SK-N-SH (cell line): ENCODE measurements at regions not wholly inside any gene's neighbourhood (a gene's known extent, or its start where the extent isn't known, plus 50 kb on each side); places are given as distances from the start of the nearest gene placed in this dataset.

Source experiments
- CTCF ChIA-PET: fragments of 300-600, 350-600 bp; formaldehyde crosslinking; extraction: SDS; loops from one replicate; lab custom pipeline; 2021; lab: Yijun Ruan, JAX
- POLR2A ChIA-PET: fragments of 350-600 bp; sonication (Branson Sonifier 250); formaldehyde crosslinking; extraction: SDS; loops from one replicate; lab custom pipeline; 2020; ENCODE audit warnings: antibody characterized with exemption, inconsistent platforms; lab: Yijun Ruan, JAX
- DNase-seq: peaks from one replicate; pipeline ENCODE4 v3.0.0; 2012
- H2AFZ ChIP-seq: fragments of 200-600 bp; sonication (generic); 2 replicates; pipeline ENCODE4 v1.8.1; 2016; ENCODE audit warnings: antibody characterized with exemption, mild to moderate bottlenecking, low read depth
- H3F3A ChIP-seq: fragments of 200-600 bp; sonication (generic); replicated peaks from 2 replicates; pipeline ENCODE3; 2016; ENCODE audit warnings: antibody characterized with exemption, mild to moderate bottlenecking; ENCODE audit not compliant: insufficient read depth
- H3K27ac ChIP-seq, 2 experiments: fragments of 200-500 bp in 1 of 2; fragments of 200-600 bp in 1 of 2; sonication (Bioruptor generic) in 1 of 2; sonication (generic), shearing (Covaris generic) in 1 of 2; 2 replicates each; pipeline versions ENCODE4 v1.5.1 to v1.6.1; 2014 to 2016; ENCODE audit warnings: low read depth in 2 of 2, inconsistent platforms in 1 of 2, low read length in 1 of 2, mild to moderate bottlenecking in 1 of 2, mixed read lengths in 1 of 2
- H3K27me3 ChIP-seq: fragments of 200-600 bp; sonication (generic), shearing (Covaris generic); 2 replicates; pipeline ENCODE4 v1.6.1; 2016; ENCODE audit warnings: mixed run types; ENCODE audit not compliant: insufficient read depth
- H3K36me3 ChIP-seq, 2 experiments: fragments of 200-500 bp in 1 of 2; fragments of 200-600 bp in 1 of 2; sonication (Bioruptor generic) in 1 of 2; sonication (generic) in 1 of 2; replicated peaks in 1 of 2; 2 replicates each; pipeline versions ENCODE3 to v1.5.1; 2014 to 2016; ENCODE audit warnings: low read length in 1 of 2, mild to moderate bottlenecking in 1 of 2; ENCODE audit not compliant: insufficient read depth in 2 of 2, control insufficient read depth in 1 of 2
- H3K4me1 ChIP-seq, 2 experiments: fragments of 200-500 bp in 1 of 2; fragments of 200-600 bp in 1 of 2; sonication (Bioruptor generic) in 1 of 2; sonication (generic), shearing (Covaris generic) in 1 of 2; 2 replicates each; pipeline versions ENCODE4 v1.5.1 to v1.6.1; 2014 to 2016; ENCODE audit warnings: low read depth in 1 of 2, low read length in 1 of 2, mixed run types in 1 of 2; ENCODE audit not compliant: insufficient read depth in 2 of 2, control insufficient read depth in 1 of 2
- H3K4me2 ChIP-seq: fragments of 200-600 bp; sonication (generic), shearing (Covaris generic); 2 replicates; pipeline ENCODE4 v1.6.1; 2017; ENCODE audit warnings: mixed run types
- H3K4me3 ChIP-seq, 2 experiments: fragments of 200-500 bp in 1 of 2; fragments of 200-600 bp in 1 of 2; sonication (Bioruptor generic) in 1 of 2; sonication (generic), shearing (Covaris generic) in 1 of 2; 2 replicates each; pipeline versions ENCODE4 v1.5.1 to v1.8.1; 2014 to 2016; ENCODE audit warnings: low read depth in 2 of 2, inconsistent platforms in 1 of 2, low read length in 1 of 2, mild to moderate bottlenecking in 1 of 2, mixed read lengths in 1 of 2, moderate library complexity in 1 of 2
- H3K79me2 ChIP-seq: fragments of 200-600 bp; sonication (generic); 2 replicates; pipeline ENCODE4 v1.8.1; 2017; ENCODE audit warnings: mild to moderate bottlenecking; ENCODE audit not compliant: insufficient read depth
- H3K9ac ChIP-seq: fragments of 200-600 bp; sonication (generic); 2 replicates; pipeline ENCODE4 v1.6.1; 2017; ENCODE audit warnings: mixed run types
- H3K9me2 ChIP-seq: fragments of 200-600 bp; sonication (generic); 2 replicates; pipeline ENCODE4 v1.6.1; 2017; ENCODE audit warnings: mixed run types
- H3K9me3 ChIP-seq: fragments of 200-600 bp; sonication (generic); 2 replicates; pipeline ENCODE4 v1.6.1; 2017; ENCODE audit warnings: mixed run types, mild to moderate bottlenecking, moderate library complexity
- H4K20me1 ChIP-seq: fragments of 200-600 bp; sonication (generic); 2 replicates; pipeline ENCODE4 v1.6.1; 2017; ENCODE audit warnings: mild to moderate bottlenecking, mixed run types; ENCODE audit not compliant: insufficient read depth
- EZH2phosphoT487 ChIP-seq: fragments of 200-600 bp; sonication (generic); IDR thresholded peaks from 2 replicates; pipeline ENCODE4 v1.6.1; 2017; ENCODE audit warnings: low read depth, mixed run types, mild to moderate bottlenecking, antibody characterized with exemption, moderate library complexity, borderline replicate concordance
- FOXJ3 ChIP-seq: sonication (generic); formaldehyde crosslinking; IDR thresholded peaks from 2 replicates; pipeline ENCODE4 v1.5.1; 2020; ENCODE audit warnings: mild to moderate bottlenecking, missing genetic modification reagents
- GABPA ChIP-seq: IDR thresholded peaks from 2 replicates; pipeline ENCODE4 v1.4.0; 2012; ENCODE audit warnings: low read depth, mild to moderate bottlenecking
- GATA2 ChIP-seq: sonication (generic); formaldehyde crosslinking; IDR thresholded peaks from 2 replicates; pipeline ENCODE4 v1.5.0; 2020; ENCODE audit warnings: mild to moderate bottlenecking, missing genetic modification reagents
- JUND ChIP-seq: IDR thresholded peaks from 2 replicates; pipeline ENCODE4 v1.4.0; 2012
- MAX ChIP-seq: IDR thresholded peaks from 2 replicates; pipeline ENCODE4 v1.4.0; 2012; ENCODE audit warnings: low read depth
- MXI1 ChIP-seq: IDR thresholded peaks from 2 replicates; pipeline ENCODE4 v1.6.1; 2012; ENCODE audit warnings: mild to moderate bottlenecking, low read depth, low read length, improper control_type of control experiment
- RCOR1 ChIP-seq: fragments of 150-350 bp; IDR thresholded peaks from 2 replicates; pipeline ENCODE4 v1.6.1; 2017; ENCODE audit warnings: antibody characterized with exemption, low read length
- REST ChIP-seq: IDR thresholded peaks from 2 replicates; pipeline ENCODE4 v1.6.1; 2012; ENCODE audit warnings: mild to moderate bottlenecking, low read depth, low read length, moderate library complexity
- RFX5 ChIP-seq: IDR thresholded peaks from 2 replicates; pipeline ENCODE4 v1.6.1; 2012; ENCODE audit warnings: mild to moderate bottlenecking, improper control_type of control experiment, low read length
- SIN3A ChIP-seq: IDR thresholded peaks from 2 replicates; pipeline ENCODE4 v1.6.1; 2012; ENCODE audit warnings: low read depth, mild to moderate bottlenecking, low read length, moderate library complexity, borderline replicate concordance
- USF1 ChIP-seq: IDR thresholded peaks from 2 replicates; pipeline ENCODE4 v1.4.0; 2012; ENCODE audit warnings: low read depth, borderline replicate concordance
- USF2 ChIP-seq: fragments of 150-350 bp; IDR thresholded peaks from 2 replicates; pipeline ENCODE4 v1.6.1; 2017; ENCODE audit warnings: antibody characterized with exemption, low read length, low read depth, borderline replicate concordance
- WGBS: methylation state at CpG from one replicate; pipeline ENCODE4 v1.1.6; 2017; ENCODE audit warnings: low lambda C conversion rate; 5-methylcytosine and 5-hydroxymethylcytosine counted together

- Histone ChIP-seq H3F3A (no peaks in the 10 kb centered on the region), H3K79me2 (no peaks in the 10 kb centered on the region), H3K36me3 (no peaks in the 10 kb centered on the region), H3K9ac (no peak overlapping the region), H3K4me3 (no peak overlapping the region), H2AFZ (no peak overlapping the region), H3K27me3 (no peaks in the 10 kb centered on the region), H3K9me2 (no peaks in the 10 kb centered on the region), H3K27ac (no peak overlapping the region), H3K4me2 (no peak overlapping the region), H4K20me1 (no peaks in the 10 kb centered on the region), H3K9me3 (no peaks in the 10 kb centered on the region), H3K4me1 (no peaks in the 10 kb centered on the region)
- DNase-seq: no peak
- no peak for TF ChIP-seq GABPA
- TF ChIP-seq JUND: no peak
- TF ChIP-seq SIN3A: no peak
- no peak for TF ChIP-seq FOXJ3 (CRISPR knock-in tag)
- no peak for TF ChIP-seq MAX
- no peak for TF ChIP-seq EZH2phosphoT487
- no peak for TF ChIP-seq USF1
- no peak for TF ChIP-seq GATA2
- no peak for TF ChIP-seq RFX5
- no peak for TF ChIP-seq RCOR1
- TF ChIP-seq USF2: no peak
- WGBS: 33% methylated on average over 3 of the region's 3 CpGs
- ChIA-PET CTCF (interaction anchor here (0.6 to 1.8 kb wide), 2 partner anchors 14 to 945 kb away, joined by 3 to 6 read pairs; no protein-coding TSS in a partner anchor), POLR2A (no interaction called here)
These were observed 326.2 kb upstream of the LRATD1 start for GRCh38 chr2:14306268-14306861.

- no peak overlapping the region for H3K9ac ChIP-seq
- 7% methylated on average over 3 of the region's 3 CpGs for WGBS
- CTCF ChIA-PET: interaction anchor here (1.2 kb wide), 1 partner anchor 12 kb away, joined by 3 read pairs; no protein-coding TSS in a partner anchor
These were observed 319.2 kb upstream of the LRATD1 start for GRCh38 chr2:14313341-14313740.

More at GRCh38 chr2:14313341-14313740, 319.2 kb upstream of the LRATD1 start:
- no peak overlapping the region for H3K4me2 ChIP-seq
- H3K36me3 ChIP-seq: no peaks in the 10 kb centered on the region
- H3K79me2 ChIP-seq: no peaks in the 10 kb centered on the region
- no peaks in the 10 kb centered on the region for H4K20me1 ChIP-seq
- no peaks in the 10 kb centered on the region for H3K9me3 ChIP-seq
- POLR2A ChIA-PET: no interaction called here
- no peaks in the 10 kb centered on the region for H3K9me2 ChIP-seq
- no peaks in the 10 kb centered on the region for H3F3A ChIP-seq
- no peak overlapping the region for H2AFZ ChIP-seq
- no peaks in the 10 kb centered on the region for H3K27me3 ChIP-seq
- no peak overlapping the region for H3K4me3 ChIP-seq
- peak overlapping the region in 1 of 2 experiments; percentile 62; a peak in 1 of 4 replicates for H3K27ac ChIP-seq
- TF ChIP-seq REST (no peak), MXI1 (0 out of 2 replicates have a peak, but pooled peaks have one; percentile 26)
- peaks cover 0 to 7% of the 10 kb centered on the region in 2 experiments; a peak in 2 of 4 replicates for H3K4me1 ChIP-seq
- DNase-seq: peak; percentile 15
